Stimulated activated naive CD8-positive, alpha-beta T cell treated with anti-CD3 and anti-CD28 coated beads, Interleukin-15, Interleukin-2, amounts not matched to agents 100 U/mL and 50 U/mL, for 24 hours (primary cell): ENCODE measurements at regions not wholly inside any gene's neighbourhood (a gene's known extent, or its start where the extent isn't known, plus 50 kb on each side); places are given as distances from the start of the nearest gene placed in this dataset.
"Not testable (repeated sequence)": the region's sequence is repeated elsewhere in the genome, so short reads cannot be mapped to it uniquely, and the experiment has no call there.

Experiments used
- ATAC-seq: fragments of 150-1000 bp; cut with Tn5 transposase; one replicate; pipeline ENCODE4 v1.10.0; 2021
- DNase-seq: peaks from one replicate; pipeline ENCODE4 v3.0.0; 2021

GRCh38 chr3:152581951-152582350 is 253.0 kb upstream of the P2RY1 start:
- no peak for DNase-seq
- ATAC-seq: no peak

GRCh38 chr3:152583963-152584362 is 251.0 kb upstream of the P2RY1 start:
- DNase-seq: no peak
- no peak for ATAC-seq

- ATAC-seq (no peak), DNase-seq (no peak)
Observed at GRCh38 chr3:152586974-152587373, 248.0 kb upstream of the P2RY1 start.

GRCh38 chr3:152587861-152588260 is 247.1 kb upstream of the P2RY1 start:
- ATAC-seq: no peak
- no peak for DNase-seq

- DNase-seq (no peak), ATAC-seq (no peak)
Observed at GRCh38 chr3:152589644-152590043, 245.3 kb upstream of the P2RY1 start.

GRCh38 chr3:152591515-152591914 is 243.4 kb upstream of the P2RY1 start:
- DNase-seq (no peak), ATAC-seq (no peak)

GRCh38 chr3:152593242-152593641 is 241.7 kb upstream of the P2RY1 start:
- DNase-seq: no peak
- ATAC-seq: no peak

- DNase-seq (no peak), ATAC-seq (no peak)
Observed at GRCh38 chr3:152595975-152596821, 238.7 kb upstream of the P2RY1 start.

- DNase-seq, ATAC-seq: not testable (repeated sequence)
Observed at GRCh38 chr3:152596832-152597231, 238.1 kb upstream of the P2RY1 start.

GRCh38 chr3:152606146-152606545 is 228.8 kb upstream of the P2RY1 start:
- DNase-seq: no peak

GRCh38 chr3:152607179-152607578 is 227.8 kb upstream of the P2RY1 start:
- ATAC-seq: no peak
- DNase-seq: no peak

More at GRCh38 chr3:152606146-152606545, 228.8 kb upstream of the P2RY1 start:
- no peak for ATAC-seq

GRCh38 chr3:152608696-152609594 is 226.0 kb upstream of the P2RY1 start:
- no peak for DNase-seq
- ATAC-seq: no peak

- no peak for DNase-seq
- no peak for ATAC-seq
Observed at GRCh38 chr3:152609891-152610290, 225.0 kb upstream of the P2RY1 start.

GRCh38 chr3:152610622-152611021 is 224.3 kb upstream of the P2RY1 start:
- ATAC-seq (no peak), DNase-seq (no peak)

GRCh38 chr3:152611905-152612304 is 223.0 kb upstream of the P2RY1 start:
- DNase-seq (no peak), ATAC-seq (no peak)

GRCh38 chr3:152613851-152614250 is 221.1 kb upstream of the P2RY1 start:
- DNase-seq (no peak), ATAC-seq (no peak)

GRCh38 chr3:152615681-152616080 is 219.2 kb upstream of the P2RY1 start:
- DNase-seq (no peak), ATAC-seq (no peak)

GRCh38 chr3:152617609-152618008 is 217.3 kb upstream of the P2RY1 start:
- ATAC-seq (no peak), DNase-seq (no peak)

- DNase-seq: no peak
- ATAC-seq: no peak
Observed at GRCh38 chr3:152618529-152618928, 216.4 kb upstream of the P2RY1 start.

- no peak for DNase-seq
- no peak for ATAC-seq
Observed at GRCh38 chr3:152619691-152620090, 215.2 kb upstream of the P2RY1 start.

GRCh38 chr3:152620395-152620794 is 214.5 kb upstream of the P2RY1 start:
- DNase-seq: no peak
- no peak for ATAC-seq

GRCh38 chr3:152621006-152621868 is 213.7 kb upstream of the P2RY1 start:
- ATAC-seq: no peak
- no peak for DNase-seq
